GM23248 (cell line): ENCODE measurements at regions not wholly inside any gene's neighbourhood (a gene's known extent, or its start where the extent isn't known, plus 50 kb on each side); places are given as distances from the start of the nearest gene placed in this dataset.

Experiments
- DNase-seq: peaks from one replicate; pipeline ENCODE4 v3.0.0-alpha.2; 2015
- H2AFZ ChIP-seq: fragments of 200-600 bp; sonication (generic); 2 replicates; pipeline ENCODE4 v1.6.1; 2016; ENCODE audit warnings: antibody characterized with exemption
- H3F3A ChIP-seq: fragments of 200-600 bp; sonication (generic); 2 replicates; pipeline ENCODE4 v1.6.1; 2016; ENCODE audit warnings: mild to moderate bottlenecking, antibody characterized with exemption, mixed run types; ENCODE audit not compliant: insufficient read depth
- H3K27ac ChIP-seq: fragments of 200-600 bp; sonication (generic); 2 replicates; pipeline ENCODE4 v1.5.1; 2016; ENCODE audit warnings: mild to moderate bottlenecking
- H3K27me3 ChIP-seq: fragments of 200-600 bp; sonication (generic); replicated peaks from 2 replicates; pipeline ENCODE4 v1.6.1; 2016; ENCODE audit warnings: mild to moderate bottlenecking; ENCODE audit not compliant: insufficient read depth
- H3K36me3 ChIP-seq: fragments of 200-600 bp; sonication (generic); 2 replicates; pipeline ENCODE4 v1.6.1; 2016; ENCODE audit warnings: low read depth, mild to moderate bottlenecking
- H3K4me1 ChIP-seq: fragments of 200-600 bp; sonication (generic); 2 replicates; pipeline ENCODE4 v1.6.1; 2016; ENCODE audit warnings: mild to moderate bottlenecking; ENCODE audit not compliant: insufficient read depth
- H3K4me2 ChIP-seq: fragments of 200-600 bp; sonication (generic); one replicate; pipeline ENCODE4 v1.6.1; 2016; ENCODE audit warnings: mild to moderate bottlenecking; ENCODE audit not compliant: unreplicated experiment
- H3K4me3 ChIP-seq: fragments of 200-600 bp; sonication (generic); 2 replicates; pipeline ENCODE4 v1.5.1; 2016; ENCODE audit warnings: mild to moderate bottlenecking
- H3K79me2 ChIP-seq: fragments of 200-600 bp; sonication (generic); 2 replicates; pipeline ENCODE4 v1.6.1; 2016; ENCODE audit warnings: mild to moderate bottlenecking; ENCODE audit not compliant: insufficient read depth
- H3K9ac ChIP-seq: fragments of 200-600 bp; sonication (generic); 2 replicates; pipeline ENCODE4 v1.6.1; 2016; ENCODE audit warnings: mild to moderate bottlenecking
- H3K9me2 ChIP-seq: fragments of 200-600 bp; sonication (generic); 2 replicates; pipeline ENCODE4 v1.6.1; 2016; ENCODE audit warnings: mixed run types, mild to moderate bottlenecking, moderate library complexity; ENCODE audit not compliant: insufficient read depth
- H3K9me3 ChIP-seq: fragments of 200-600 bp; sonication (generic); one replicate; pipeline ENCODE4 v1.6.1; 2017; ENCODE audit warnings: low read depth
- H4K20me1 ChIP-seq: fragments of 200-600 bp; sonication (generic); 2 replicates; pipeline ENCODE4 v1.6.0; 2016; ENCODE audit not compliant: insufficient read depth
- EZH2 ChIP-seq: fragments of 200-600 bp; sonication (generic); IDR thresholded peaks from 2 replicates; pipeline ENCODE4 v1.6.1; 2018; ENCODE audit warnings: antibody characterized with exemption, mild to moderate bottlenecking; ENCODE audit not compliant: insufficient read depth, poor library complexity, severe bottlenecking
- EZH2phosphoT487 ChIP-seq: fragments of 200-600 bp; sonication (generic); IDR thresholded peaks from 2 replicates; pipeline ENCODE4 v1.6.1; 2018; ENCODE audit warnings: antibody characterized with exemption, moderate library complexity, mild to moderate bottlenecking, low read depth; ENCODE audit not compliant: insufficient read depth
- WGBS, 2 experiments: methylation state at CpG; one replicate each; pipeline ENCODE4 v1.1.6; 2015 to 2017; ENCODE audit warnings: low lambda C conversion rate in 2 of 2, low coverage in 1 of 2; ENCODE audit errors: missing lambda C conversion rate in 2 of 2; 5-methylcytosine and 5-hydroxymethylcytosine counted together
- in situ Hi-C: fragments of 300-500 bp; cut with MboI; formaldehyde crosslinking; loops from 2 replicates; pipeline ENCODE4 v1.15.0; 2020

DNA sequence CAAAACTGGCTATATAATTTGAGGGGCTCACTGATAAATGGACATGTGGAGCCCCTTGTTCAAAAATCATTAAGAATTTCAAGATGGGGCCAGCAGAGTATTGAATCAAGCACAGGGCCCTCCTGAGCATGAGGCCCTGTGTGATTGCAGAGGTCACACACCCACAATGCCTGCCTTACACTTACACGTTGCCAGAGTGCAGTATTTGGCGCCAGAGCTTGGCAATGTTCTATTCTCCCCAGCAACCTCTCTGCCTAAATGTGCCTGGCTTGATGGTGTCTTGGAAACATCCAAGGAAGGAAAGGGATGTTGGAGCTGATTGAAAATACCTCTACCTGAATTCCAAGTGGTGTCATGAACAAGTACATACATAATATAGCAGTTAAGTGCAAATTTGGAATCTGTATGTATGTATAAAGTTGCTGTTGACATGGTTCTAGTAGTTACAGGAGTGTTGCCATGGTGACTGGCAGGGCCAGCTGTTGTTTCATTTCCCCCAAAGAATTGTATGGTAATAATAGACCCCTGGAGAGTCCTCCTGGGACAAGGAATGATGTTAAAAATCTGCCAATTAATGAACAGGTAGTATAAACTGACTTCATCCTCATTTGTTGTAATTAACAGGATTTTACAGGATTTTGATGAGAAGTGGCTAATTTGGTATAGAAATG lies 205.7 kb upstream of the NAV2 start:
- no peaks in the 10 kb centered on the region for H4K20me1 ChIP-seq
- in situ Hi-C loops = no loop called here
- peaks cover 6% of the 10 kb centered on the region for H3K4me1 ChIP-seq
- H3K79me2 ChIP-seq = no peaks in the 10 kb centered on the region
- no peaks in the 10 kb centered on the region for H3K27me3 ChIP-seq
- H3F3A ChIP-seq = no peaks in the 10 kb centered on the region
- no peak for DNase-seq
- no peaks in the 10 kb centered on the region for H3K9me2 ChIP-seq
- no peaks in the 10 kb centered on the region for H3K9me3 ChIP-seq
- H3K9ac ChIP-seq = no peak overlapping the region
- WGBS, 2 experiments = 64 to 80% methylated on average over 2 of the region's 2 CpGs
- H3K4me3 ChIP-seq = no peak overlapping the region
- H2AFZ ChIP-seq = no peak overlapping the region
- H3K27ac ChIP-seq = no peak overlapping the region
- no peak overlapping the region for H3K4me2 ChIP-seq
- no peaks in the 10 kb centered on the region for H3K36me3 ChIP-seq
- TF ChIP-seq EZH2phosphoT487 (no peak), EZH2 (no peak)

DNA sequence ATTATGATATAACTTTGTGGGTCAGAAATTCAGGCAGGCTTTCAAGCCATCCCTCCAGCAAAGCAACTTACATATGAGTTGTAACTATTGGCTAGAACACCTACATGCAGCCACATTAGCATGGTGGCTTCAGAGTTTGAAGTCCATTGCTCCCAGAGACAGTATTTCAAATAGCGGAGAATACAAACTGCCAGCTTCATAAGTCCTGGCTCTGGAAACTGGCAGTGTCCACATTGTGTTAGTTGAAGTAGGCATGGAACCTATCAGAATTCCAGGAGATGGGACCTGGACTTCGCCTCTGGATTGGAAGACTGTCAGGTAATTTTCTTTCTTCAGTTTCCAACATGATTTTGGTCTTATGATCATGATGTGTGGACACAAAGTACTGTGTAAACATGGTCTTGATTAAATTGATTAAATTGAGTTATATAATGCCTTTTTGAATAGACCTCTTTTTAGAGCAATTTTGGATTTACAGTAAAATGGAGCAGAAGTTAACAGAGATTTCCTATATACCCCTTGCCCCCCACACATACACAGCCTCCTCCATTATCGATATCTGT lies 209.9 kb upstream of the NAV2 start:
- Histone ChIP-seq H3K79me2 (no peaks in the 10 kb centered on the region), H3F3A (peaks cover 19% of the 10 kb centered on the region), H4K20me1 (no peaks in the 10 kb centered on the region), H3K9me3 (no peaks in the 10 kb centered on the region), H3K4me2 (no peak overlapping the region), H3K27me3 (no peaks in the 10 kb centered on the region), H3K27ac (no peak overlapping the region), H2AFZ (no peak overlapping the region), H3K9ac (no peak overlapping the region), H3K9me2 (no peaks in the 10 kb centered on the region), H3K4me3 (no peak overlapping the region), H3K4me1 (peaks cover 28% of the 10 kb centered on the region), H3K36me3 (no peaks in the 10 kb centered on the region)
- 88 to 96% methylated on average over 3 of the region's 3 CpGs for WGBS, 2 experiments
- TF ChIP-seq EZH2phosphoT487 (no peak), EZH2 (no peak)
- in situ Hi-C loops = no loop called here
- DNase-seq = no peak

DNA sequence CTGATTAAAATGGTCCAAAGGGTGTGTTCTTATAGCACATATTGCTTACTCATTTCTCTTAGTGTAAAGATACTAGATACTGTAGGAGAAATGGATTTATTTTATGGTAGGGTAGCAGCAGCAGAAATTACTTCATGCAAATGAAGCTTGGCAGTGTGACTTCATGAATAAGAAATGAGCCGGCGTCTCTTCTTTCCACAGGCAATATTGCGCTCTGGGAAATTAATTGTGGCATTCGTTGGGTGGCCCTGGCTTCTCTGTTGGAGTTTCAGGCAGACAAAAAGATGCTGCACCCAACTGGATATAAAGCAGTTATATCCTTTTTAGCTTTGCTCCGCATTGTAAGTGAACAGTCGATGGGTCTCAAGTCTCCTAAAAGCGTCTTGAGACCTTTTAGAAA lies 211.0 kb upstream of the NAV2 start:
- H3K27me3 ChIP-seq = no peaks in the 10 kb centered on the region
- H3K27ac ChIP-seq = no peak overlapping the region
- no peaks in the 10 kb centered on the region for H3K79me2 ChIP-seq
- no peak for TF ChIP-seq EZH2
- no peak for TF ChIP-seq EZH2phosphoT487
- no peaks in the 10 kb centered on the region for H3K9me3 ChIP-seq
- H3K4me1 ChIP-seq = peaks cover 27% of the 10 kb centered on the region
- H3K36me3 ChIP-seq = no peaks in the 10 kb centered on the region
- peaks cover 19% of the 10 kb centered on the region for H3F3A ChIP-seq
- WGBS, 2 experiments = 80 to 88% methylated on average over 7 of the region's 7 CpGs
- no peaks in the 10 kb centered on the region for H3K9me2 ChIP-seq
- no peak overlapping the region for H2AFZ ChIP-seq
- no peak overlapping the region for H3K4me2 ChIP-seq
- in situ Hi-C loops = no loop called here
- H3K4me3 ChIP-seq = no peak overlapping the region
- H4K20me1 ChIP-seq = no peaks in the 10 kb centered on the region
- H3K9ac ChIP-seq = no peak overlapping the region
- no peak for DNase-seq

DNA sequence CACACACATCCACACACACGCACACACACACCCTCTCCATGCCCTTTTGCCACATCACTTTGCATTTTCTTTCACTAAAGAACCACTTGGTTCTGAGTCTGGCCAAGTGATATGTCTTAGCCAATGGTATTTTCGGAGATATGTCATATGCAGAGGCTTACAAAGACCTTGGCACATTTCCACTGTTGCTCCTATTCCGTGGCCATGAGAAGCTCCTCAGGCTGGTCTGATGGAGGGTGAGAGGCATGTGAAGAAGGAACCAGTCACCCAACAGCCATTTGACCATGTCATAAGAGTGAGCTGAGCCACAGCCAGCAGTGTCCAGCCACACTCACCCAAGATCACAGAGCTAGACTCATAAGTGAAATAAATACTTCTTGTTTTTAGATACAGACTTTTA lies 212.6 kb upstream of the NAV2 start:
- H3K9ac ChIP-seq = peak overlapping the region; percentile 48; the same call in 1 of the 2 replicates
- H4K20me1 ChIP-seq = no peaks in the 10 kb centered on the region
- H3K36me3 ChIP-seq = no peaks in the 10 kb centered on the region
- TF ChIP-seq EZH2phosphoT487 = no peak
- TF ChIP-seq EZH2 = no peak
- H3K4me2 ChIP-seq = peak overlapping the region; percentile 55
- H3K27me3 ChIP-seq = no peaks in the 10 kb centered on the region
- peak overlapping the region; percentile 81 for H3K27ac ChIP-seq
- in situ Hi-C loops = no loop called here
- DNase-seq = peak; percentile 99
- WGBS, 2 experiments = 37 to 38% methylated on average over 3 of the region's 3 CpGs
- H2AFZ ChIP-seq = no peak overlapping the region
- no peaks in the 10 kb centered on the region for H3K9me3 ChIP-seq
- no peaks in the 10 kb centered on the region for H3K9me2 ChIP-seq
- H3F3A ChIP-seq = peaks cover 19% of the 10 kb centered on the region
- no peaks in the 10 kb centered on the region for H3K79me2 ChIP-seq
- H3K4me1 ChIP-seq = peaks cover 27% of the 10 kb centered on the region
- no peak overlapping the region for H3K4me3 ChIP-seq
